HL-60 (cell line): ENCODE measurements at regions not wholly inside any gene's neighbourhood (a gene's known extent, or its start where the extent isn't known, plus 50 kb on each side); places are given as distances from the start of the nearest gene placed in this dataset.
"Not testable (repeated sequence)": the region's sequence is repeated elsewhere in the genome, so short reads cannot be mapped to it uniquely, and the experiment has no call there.

ENCODE experiments used
- CTCF ChIP-seq: IDR thresholded peaks from one replicate; pipeline ENCODE4 v1.5.1; 2011; ENCODE audit warnings: low read length, control low read depth, inconsistent platforms; ENCODE audit not compliant: insufficient read depth
- POLR2AphosphoS5 ChIP-seq: IDR thresholded peaks from 2 replicates; pipeline ENCODE4 v1.6.1; 2012; ENCODE audit warnings: low read depth
- REST ChIP-seq: IDR thresholded peaks from 2 replicates; pipeline ENCODE4 v1.6.1; 2012; ENCODE audit warnings: low read depth; ENCODE audit not compliant: insufficient replicate concordance

- TF ChIP-seq CTCF, POLR2AphosphoS5, REST: not testable (repeated sequence)
Observed at GRCh38 chr9:30646639-30647038, 1737.8 kb upstream of the ACO1 start.
